H1 (cell line): ENCODE measurements at regions not wholly inside any gene's neighbourhood (a gene's known extent, or its start where the extent isn't known, plus 50 kb on each side); places are given as distances from the start of the nearest gene placed in this dataset.

ENCODE experiments used
- CREB1 ChIP-seq: IDR thresholded peaks from 2 replicates; pipeline ENCODE4 v1.6.1; 2012; ENCODE audit warnings: inconsistent platforms
- CTCF ChIP-seq, 3 experiments: IDR thresholded peaks; 1 replicate in 2 of 3; 2 replicates in 1 of 3; pipeline versions ENCODE4 v1.5.1 to v1.6.1; 2011; ENCODE audit warnings: low read length in 3 of 3, mild to moderate bottlenecking in 3 of 3, inconsistent platforms in 2 of 3, low read depth in 1 of 3, moderate library complexity in 1 of 3; ENCODE audit not compliant: insufficient read depth in 1 of 3; ENCODE audit errors: control extremely low read depth in 1 of 3
- HDAC2 ChIP-seq, 2 experiments: fragments of 300-600 bp in 1 of 2; sonication (generic) in 1 of 2; IDR thresholded peaks; 2 replicates each; pipeline ENCODE4 v1.6.1; 2011 to 2012; ENCODE audit warnings: low read depth in 2 of 2, low read length in 2 of 2, mild to moderate bottlenecking in 2 of 2, moderate library complexity in 2 of 2, borderline replicate concordance in 1 of 2, inconsistent platforms in 1 of 2
- NRF1 ChIP-seq: IDR thresholded peaks from 2 replicates; pipeline ENCODE4 v1.6.1; 2011; ENCODE audit warnings: mild to moderate bottlenecking, low read depth, low read length, improper control_type of control experiment
- PHF8 ChIP-seq: fragments of 200-600 bp; sonication (generic); conservative IDR thresholded peaks from 2 replicates; pipeline ENCODE4 v1.7.1; 2012; ENCODE audit warnings: low read depth, mild to moderate bottlenecking, inconsistent platforms, low read length, moderate library complexity
- RXRA ChIP-seq: IDR thresholded peaks from 2 replicates; pipeline ENCODE4 v1.6.1; 2011; ENCODE audit warnings: low read depth, mild to moderate bottlenecking, low read length, moderate library complexity; ENCODE audit not compliant: insufficient read depth

- TF ChIP-seq CTCF (IDR thresholded peaks at IDR 0.05; ENCODE audit: control extremely low read depth in 1 of 3, insufficient read depth in 1 of 3, low read depth in 1 of 3, low read length in 3 of 3) (no peak), RXRA (no peak), CREB1 (no peak), PHF8 (no peak), NRF1 (no peak), HDAC2 (IDR thresholded peaks at IDR 0.05; ENCODE audit: borderline replicate concordance in 1 of 2, low read depth in 2 of 2, low read length in 2 of 2) (no peak)
Observed at GRCh38 chr7:31445686-31446355, 68.1 kb upstream of the ITPRID1 start (continued).
